WTC11 (cell line): ENCODE measurements at regions not wholly inside any gene's neighbourhood (a gene's known extent, or its start where the extent isn't known, plus 50 kb on each side); places are given as distances from the start of the nearest gene placed in this dataset.

Experiments used
- ATAC-seq: fragments of 200-7000 bp; cut with Tn5 transposase; 2 replicates; pipeline ENCODE4 v1.10.0; 2021; ENCODE audit warnings: mild to moderate bottlenecking, moderate library complexity
- CTCF ChIA-PET: fragments of 300-600 bp; sonication (Branson Sonifier 250); formaldehyde crosslinking; loops from one replicate; lab custom pipeline; 2021; ENCODE audit warnings: antibody characterized with exemption; lab: Charles Lee
- POLR2A ChIA-PET: fragments of 350-600 bp; sonication (Branson Sonifier 250); formaldehyde crosslinking; loops from one replicate; lab custom pipeline; 2021; ENCODE audit warnings: antibody characterized with exemption; lab: Charles Lee
- DNase-seq: peaks from one replicate; pipeline ENCODE4 v3.0.0; 2021; ENCODE audit warnings: low spot score
- H3K27ac Mint-ChIP-seq: 2 replicates; pipeline ENCODE4 v1.8.0; 2021; ENCODE audit warnings: mixed read lengths
- H3K27me3 Mint-ChIP-seq: 2 replicates; pipeline ENCODE4 v1.8.0; 2021; ENCODE audit warnings: low read depth, mild to moderate bottlenecking, moderate library complexity, mixed read lengths
- H3K36me3 Mint-ChIP-seq: 2 replicates; pipeline ENCODE4 v1.8.0; 2021; ENCODE audit warnings: mixed read lengths
- H3K4me1 Mint-ChIP-seq: 2 replicates; pipeline ENCODE4 v1.8.0; 2022; ENCODE audit warnings: mixed read lengths
- H3K4me3 Mint-ChIP-seq: 2 replicates; pipeline ENCODE4 v1.8.0; 2021; ENCODE audit warnings: mild to moderate bottlenecking, moderate library complexity, mixed read lengths
- H3K9me3 Mint-ChIP-seq: 2 replicates; pipeline ENCODE4 v1.8.0; 2021; ENCODE audit warnings: mixed read lengths
- ATF1 ChIP-seq: sonication (generic); formaldehyde crosslinking; IDR thresholded peaks from 2 replicates; pipeline ENCODE4 v1.8.1; 2023; ENCODE audit warnings: mild to moderate bottlenecking, moderate library complexity, missing genetic modification reagents
- ATF2 ChIP-seq: sonication (generic); formaldehyde crosslinking; IDR thresholded peaks from 2 replicates; pipeline ENCODE4 v1.8.1; 2022; ENCODE audit warnings: low read depth, missing genetic modification reagents, borderline replicate concordance
- FOXK1 ChIP-seq: sonication (generic); formaldehyde crosslinking; IDR thresholded peaks from 2 replicates; pipeline ENCODE4 v1.8.0; 2022; ENCODE audit warnings: mild to moderate bottlenecking, moderate library complexity, missing genetic modification reagents
- HMGXB4 ChIP-seq: sonication (generic); formaldehyde crosslinking; IDR thresholded peaks from 2 replicates; pipeline ENCODE4 v1.8.1; 2023; ENCODE audit warnings: mild to moderate bottlenecking, moderate library complexity, missing genetic modification reagents
- JUN ChIP-seq: sonication (generic); formaldehyde crosslinking; IDR thresholded peaks from 2 replicates; pipeline ENCODE4 v1.8.0; 2023; ENCODE audit warnings: mild to moderate bottlenecking, missing genetic modification reagents
- RORB ChIP-seq: fragments of 250-450 bp; sonication (Bioruptor Pico); IDR thresholded peaks from 2 replicates; pipeline ENCODE4 v1.9.0; 2021; ENCODE audit warnings: mild to moderate bottlenecking
- TEAD1 ChIP-seq: sonication (generic); formaldehyde crosslinking; IDR thresholded peaks from 2 replicates; pipeline ENCODE4 v1.8.0; 2022; ENCODE audit warnings: mild to moderate bottlenecking, missing genetic modification reagents
- TEAD4 ChIP-seq: sonication (generic); formaldehyde crosslinking; IDR thresholded peaks from 2 replicates; pipeline ENCODE4 v1.8.0; 2022; ENCODE audit warnings: mild to moderate bottlenecking, missing genetic modification reagents
- TP53 ChIP-seq: sonication (generic); formaldehyde crosslinking; IDR thresholded peaks from 2 replicates; pipeline ENCODE4 v1.8.1; 2023; ENCODE audit warnings: mild to moderate bottlenecking, missing genetic modification reagents
- ZBTB21 ChIP-seq: sonication (generic); formaldehyde crosslinking; IDR thresholded peaks from 2 replicates; pipeline ENCODE4 v1.8.1; 2023; ENCODE audit warnings: mild to moderate bottlenecking, missing genetic modification reagents, borderline replicate concordance
- ZMAT4 ChIP-seq: fragments of 250-450 bp; sonication (Bioruptor Pico); IDR thresholded peaks from 2 replicates; pipeline ENCODE4 v1.9.0; 2021; ENCODE audit warnings: mild to moderate bottlenecking
- ZNF263 ChIP-seq: sonication (generic); formaldehyde crosslinking; IDR thresholded peaks from 2 replicates; pipeline ENCODE4 v1.8.1; 2022; ENCODE audit warnings: low read depth, mild to moderate bottlenecking, moderate library complexity, missing genetic modification reagents
- ZNF281 ChIP-seq: sonication (generic); formaldehyde crosslinking; IDR thresholded peaks from 2 replicates; pipeline ENCODE4 v1.8.0; 2023; ENCODE audit warnings: mild to moderate bottlenecking, missing genetic modification reagents
- ZNF396 ChIP-seq: fragments of 250-450 bp; sonication (Bioruptor Pico); IDR thresholded peaks from 2 replicates; pipeline ENCODE4 v1.8.0; 2021; ENCODE audit warnings: mild to moderate bottlenecking, moderate library complexity, borderline replicate concordance
- ZNF416 ChIP-seq: fragments of 250-450 bp; sonication (Bioruptor Pico); IDR thresholded peaks from 2 replicates; pipeline ENCODE4 v1.9.0; 2021; ENCODE audit warnings: mild to moderate bottlenecking, inconsistent platforms
- TF ChIP-seq, protein P1 (sequence below): fragments of 250-450 bp; sonication (Bioruptor Pico); IDR thresholded peaks from 2 replicates; pipeline ENCODE4 v1.9.0; 2021; ENCODE audit warnings: mild to moderate bottlenecking, borderline replicate concordance
- TF ChIP-seq, protein P2 (sequence below): fragments of 250-450 bp; sonication (Bioruptor Pico); IDR thresholded peaks from 2 replicates; pipeline ENCODE4 v1.9.0; 2021; ENCODE audit warnings: moderate library complexity, mild to moderate bottlenecking, inconsistent platforms, borderline replicate concordance

GRCh38 chr2:39573276-39573675 lies 92.4 kb upstream of the TMEM178A start:
- CTCF ChIA-PET = no interaction called here
- peaks cover 19% of the 10 kb centered on the region for H3K36me3 Mint-ChIP-seq
- no peak overlapping the region for H3K27ac Mint-ChIP-seq
- DNase-seq (no peak), ATAC-seq (no peak)
- POLR2A ChIA-PET = no interaction called here
- TF ChIP-seq RORB (CRISPR knock-in tag) (no peak), ZNF281 (CRISPR knock-in tag) (no peak), TP53 (no peak), TEAD4 (CRISPR knock-in tag) (no peak), HMGXB4 (no peak), ZNF416 (CRISPR knock-in tag) (no peak)
- TF ChIP-seq, protein P1, sequence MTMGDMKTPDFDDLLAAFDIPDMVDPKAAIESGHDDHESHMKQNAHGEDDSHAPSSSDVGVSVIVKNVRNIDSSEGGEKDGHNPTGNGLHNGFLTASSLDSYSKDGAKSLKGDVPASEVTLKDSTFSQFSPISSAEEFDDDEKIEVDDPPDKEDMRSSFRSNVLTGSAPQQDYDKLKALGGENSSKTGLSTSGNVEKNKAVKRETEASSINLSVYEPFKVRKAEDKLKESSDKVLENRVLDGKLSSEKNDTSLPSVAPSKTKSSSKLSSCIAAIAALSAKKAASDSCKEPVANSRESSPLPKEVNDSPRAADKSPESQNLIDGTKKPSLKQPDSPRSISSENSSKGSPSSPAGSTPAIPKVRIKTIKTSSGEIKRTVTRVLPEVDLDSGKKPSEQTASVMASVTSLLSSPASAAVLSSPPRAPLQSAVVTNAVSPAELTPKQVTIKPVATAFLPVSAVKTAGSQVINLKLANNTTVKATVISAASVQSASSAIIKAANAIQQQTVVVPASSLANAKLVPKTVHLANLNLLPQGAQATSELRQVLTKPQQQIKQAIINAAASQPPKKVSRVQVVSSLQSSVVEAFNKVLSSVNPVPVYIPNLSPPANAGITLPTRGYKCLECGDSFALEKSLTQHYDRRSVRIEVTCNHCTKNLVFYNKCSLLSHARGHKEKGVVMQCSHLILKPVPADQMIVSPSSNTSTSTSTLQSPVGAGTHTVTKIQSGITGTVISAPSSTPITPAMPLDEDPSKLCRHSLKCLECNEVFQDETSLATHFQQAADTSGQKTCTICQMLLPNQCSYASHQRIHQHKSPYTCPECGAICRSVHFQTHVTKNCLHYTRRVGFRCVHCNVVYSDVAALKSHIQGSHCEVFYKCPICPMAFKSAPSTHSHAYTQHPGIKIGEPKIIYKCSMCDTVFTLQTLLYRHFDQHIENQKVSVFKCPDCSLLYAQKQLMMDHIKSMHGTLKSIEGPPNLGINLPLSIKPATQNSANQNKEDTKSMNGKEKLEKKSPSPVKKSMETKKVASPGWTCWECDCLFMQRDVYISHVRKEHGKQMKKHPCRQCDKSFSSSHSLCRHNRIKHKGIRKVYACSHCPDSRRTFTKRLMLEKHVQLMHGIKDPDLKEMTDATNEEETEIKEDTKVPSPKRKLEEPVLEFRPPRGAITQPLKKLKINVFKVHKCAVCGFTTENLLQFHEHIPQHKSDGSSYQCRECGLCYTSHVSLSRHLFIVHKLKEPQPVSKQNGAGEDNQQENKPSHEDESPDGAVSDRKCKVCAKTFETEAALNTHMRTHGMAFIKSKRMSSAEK (CRISPR knock-in tag) = no peak
- H3K4me1 Mint-ChIP-seq = peaks cover 6% of the 10 kb centered on the region
- peaks cover 27% of the 10 kb centered on the region for H3K9me3 Mint-ChIP-seq
- no peaks in the 10 kb centered on the region for H3K27me3 Mint-ChIP-seq
- no peak overlapping the region for H3K4me3 Mint-ChIP-seq

DNA sequence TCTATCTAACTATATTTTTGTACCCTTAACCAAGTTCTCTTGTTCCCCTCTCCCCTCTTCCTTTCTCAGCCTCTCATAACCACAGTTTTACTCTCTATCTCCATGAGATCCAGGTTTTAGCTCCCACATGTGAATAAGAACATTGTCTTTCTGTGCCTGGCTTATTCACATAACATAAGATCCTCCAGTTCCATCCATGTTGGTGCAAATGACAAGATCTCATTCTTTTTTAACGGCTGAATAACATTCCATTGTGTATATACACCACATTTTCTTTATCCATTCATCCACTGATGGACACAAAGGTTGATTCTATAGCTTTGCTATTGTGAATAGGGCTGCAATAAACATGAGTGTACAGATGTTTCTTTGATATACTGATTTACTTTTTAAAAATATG lies 83.9 kb upstream of the TMEM178A start:
- H3K36me3 Mint-ChIP-seq = peaks cover 55% of the 10 kb centered on the region
- no peak for DNase-seq
- H3K27me3 Mint-ChIP-seq = no peaks in the 10 kb centered on the region; the same call in 1 of the 2 replicates
- POLR2A ChIA-PET = no interaction called here
- CTCF ChIA-PET = no interaction called here
- no peak overlapping the region for H3K27ac Mint-ChIP-seq
- H3K4me1 Mint-ChIP-seq = no peaks in the 10 kb centered on the region
- peaks cover 73% of the 10 kb centered on the region for H3K9me3 Mint-ChIP-seq
- no peak for TF ChIP-seq JUN (CRISPR knock-in tag)
- no peak for ATAC-seq
- no peak overlapping the region for H3K4me3 Mint-ChIP-seq

- ATAC-seq (no peak), DNase-seq (no peak)
- ChIA-PET CTCF (no interaction called here), POLR2A (no interaction called here)
- peaks cover 76% of the 10 kb centered on the region for H3K9me3 Mint-ChIP-seq
- no peaks in the 10 kb centered on the region; the same call in 1 of the 2 replicates for H3K27me3 Mint-ChIP-seq
- H3K4me3 Mint-ChIP-seq = no peak overlapping the region
- H3K36me3 Mint-ChIP-seq = peaks cover 60% of the 10 kb centered on the region
- H3K27ac Mint-ChIP-seq = no peak overlapping the region
- no peaks in the 10 kb centered on the region for H3K4me1 Mint-ChIP-seq
- no peak for TF ChIP-seq ATF2 (CRISPR knock-in tag)
- TF ChIP-seq TEAD1 (CRISPR knock-in tag) = no peak
- TF ChIP-seq ZNF396 (CRISPR knock-in tag) = no peak
- no peak for TF ChIP-seq ATF1 (CRISPR knock-in tag)
- no peak for TF ChIP-seq ZBTB21 (CRISPR knock-in tag)
- TF ChIP-seq FOXK1 = no peak
- TF ChIP-seq, protein P1 (CRISPR knock-in tag) = no peak
- TF ChIP-seq ZNF263 (CRISPR knock-in tag) = no peak
- TF ChIP-seq, protein P2, sequence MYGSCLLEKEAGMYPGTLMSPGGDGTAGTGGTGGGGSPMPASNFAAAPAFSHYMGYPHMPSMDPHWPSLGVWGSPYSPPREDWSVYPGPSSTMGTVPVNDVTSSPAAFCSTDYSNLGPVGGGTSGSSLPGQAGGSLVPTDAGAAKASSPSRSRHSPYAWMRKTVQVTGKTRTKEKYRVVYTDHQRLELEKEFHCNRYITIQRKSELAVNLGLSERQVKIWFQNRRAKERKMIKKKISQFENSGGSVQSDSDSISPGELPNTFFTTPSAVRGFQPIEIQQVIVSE (CRISPR knock-in tag) = no peak
- no peak for TF ChIP-seq ZMAT4 (CRISPR knock-in tag)
Observed at GRCh38 chr2:39583213-39583612, 82.5 kb upstream of the TMEM178A start.
